Activated naive CD4-positive, alpha-beta T cell treated with anti-CD3 and anti-CD28 coated beads for 36 hours (primary cell): ENCODE measurements at regions not wholly inside any gene's neighbourhood (a gene's known extent, or its start where the extent isn't known, plus 50 kb on each side); places are given as distances from the start of the nearest gene placed in this dataset.

Experiments used
- CTCF ChIA-PET: fragments of 350-600 bp; sonication (Branson Sonifier 250); formaldehyde crosslinking; loops from one replicate; lab custom pipeline; 2021; ENCODE audit warnings: antibody characterized with exemption; lab: Charles Lee
- DNase-seq: peaks from one replicate; pipeline ENCODE4 v3.0.0-alpha.2; 2020
- H3K27ac Mint-ChIP-seq: one replicate; pipeline ENCODE4 v1.8.0; 2021; ENCODE audit warnings: mild to moderate bottlenecking, mixed read lengths
- H3K27me3 Mint-ChIP-seq: one replicate; pipeline ENCODE4 v1.8.0; 2021; ENCODE audit warnings: low read depth, mixed read lengths
- H3K36me3 Mint-ChIP-seq: one replicate; pipeline ENCODE4 v1.8.0; 2021; ENCODE audit warnings: low read depth, mixed read lengths
- H3K4me1 Mint-ChIP-seq: one replicate; pipeline ENCODE4 v1.8.0; 2021; ENCODE audit warnings: low read depth, mixed read lengths
- H3K4me3 Mint-ChIP-seq: one replicate; pipeline ENCODE4 v1.8.0; 2021; ENCODE audit warnings: mild to moderate bottlenecking, moderate library complexity, mixed read lengths
- H3K9me3 Mint-ChIP-seq: one replicate; pipeline ENCODE4 v1.8.0; 2021; ENCODE audit warnings: mixed read lengths
- intact Hi-C: fragments of 100-400 bp; cut with micrococcal nuclease; formaldehyde crosslinking; loops from one replicate; pipeline ENCODE4 v1.15.1; 2023

- Mint-ChIP-seq H3K27ac (no peak overlapping the region), H3K4me1 (no peaks in the 10 kb centered on the region), H3K9me3 (no peaks in the 10 kb centered on the region), H3K27me3 (peaks cover 2% of the 10 kb centered on the region), H3K4me3 (no peak overlapping the region), H3K36me3 (no peaks in the 10 kb centered on the region)
- intact Hi-C loops, result loop anchor here (10.0 kb wide), 1 partner anchor 1893 kb away; no protein-coding TSS in a partner anchor
- no peak for DNase-seq
- CTCF ChIA-PET, result no interaction called here
These were observed 209.9 kb downstream of the TMEM182 start for GRCh38 chr2:102971701-102972100.

GRCh38 chr2:102975996-102976975 is 214.5 kb downstream of the TMEM182 start:
- Mint-ChIP-seq H3K36me3 (no peaks in the 10 kb centered on the region), H3K4me1 (no peaks in the 10 kb centered on the region), H3K27ac (no peak overlapping the region), H3K27me3 (peaks cover 4% of the 10 kb centered on the region), H3K9me3 (no peaks in the 10 kb centered on the region), H3K4me3 (no peak overlapping the region)
- intact Hi-C loops, result loop anchor here (10.0 kb wide), 1 partner anchor 1889 kb away; no protein-coding TSS in a partner anchor
- CTCF ChIA-PET, result no interaction called here
- DNase-seq, result peak; percentile 26

GRCh38 chr2:102977426-102978090 is 215.7 kb downstream of the TMEM182 start:
- Mint-ChIP-seq H3K9me3 (no peaks in the 10 kb centered on the region), H3K27me3 (peaks cover 4% of the 10 kb centered on the region), H3K4me3 (no peak overlapping the region), H3K27ac (no peak overlapping the region), H3K36me3 (no peaks in the 10 kb centered on the region), H3K4me1 (no peaks in the 10 kb centered on the region)
- DNase-seq, result no peak
- CTCF ChIA-PET, result no interaction called here
- intact Hi-C loops, result loop anchor here (10.0 kb wide), 1 partner anchor 1887 kb away; no protein-coding TSS in a partner anchor

- H3K9me3 Mint-ChIP-seq, result no peaks in the 10 kb centered on the region
- H3K27me3 Mint-ChIP-seq, result peaks cover 4% of the 10 kb centered on the region
- no peak overlapping the region for H3K27ac Mint-ChIP-seq
- intact Hi-C loops, result loop anchor here (10.0 kb wide), 1 partner anchor 1887 kb away; no protein-coding TSS in a partner anchor
- H3K36me3 Mint-ChIP-seq, result no peaks in the 10 kb centered on the region
- CTCF ChIA-PET, result no interaction called here
- no peak for DNase-seq
- H3K4me1 Mint-ChIP-seq, result no peaks in the 10 kb centered on the region
- no peak overlapping the region for H3K4me3 Mint-ChIP-seq
These were observed 216.3 kb downstream of the TMEM182 start for GRCh38 chr2:102978091-102978490.

GRCh38 chr2:102979429-102979828 is 217.6 kb downstream of the TMEM182 start:
- H3K4me1 Mint-ChIP-seq, result no peaks in the 10 kb centered on the region
- H3K27me3 Mint-ChIP-seq, result peaks cover 4% of the 10 kb centered on the region
- H3K4me3 Mint-ChIP-seq, result no peak overlapping the region
- DNase-seq, result no peak
- CTCF ChIA-PET, result no interaction called here
- no peak overlapping the region for H3K27ac Mint-ChIP-seq
- no peaks in the 10 kb centered on the region for H3K36me3 Mint-ChIP-seq
- intact Hi-C loops, result loop anchor here (10.0 kb wide), 1 partner anchor 1885 kb away; no protein-coding TSS in a partner anchor
- no peaks in the 10 kb centered on the region for H3K9me3 Mint-ChIP-seq

- no peaks in the 10 kb centered on the region for H3K36me3 Mint-ChIP-seq
- intact Hi-C loops, result no loop called here
- H3K4me1 Mint-ChIP-seq, result no peaks in the 10 kb centered on the region
- H3K9me3 Mint-ChIP-seq, result no peaks in the 10 kb centered on the region
- no peak overlapping the region for H3K27ac Mint-ChIP-seq
- H3K4me3 Mint-ChIP-seq, result no peak overlapping the region
- no peak for DNase-seq
- peaks cover 8% of the 10 kb centered on the region for H3K27me3 Mint-ChIP-seq
- CTCF ChIA-PET, result no interaction called here
These were observed 222.0 kb downstream of the TMEM182 start for GRCh38 chr2:102983786-102984185.

- no peak for DNase-seq
- CTCF ChIA-PET, result no interaction called here
- Mint-ChIP-seq H3K4me1 (no peaks in the 10 kb centered on the region), H3K4me3 (no peak overlapping the region), H3K27me3 (peaks cover 8% of the 10 kb centered on the region), H3K27ac (no peak overlapping the region), H3K9me3 (no peaks in the 10 kb centered on the region), H3K36me3 (no peaks in the 10 kb centered on the region)
- intact Hi-C loops, result no loop called here
These were observed 225.1 kb downstream of the TMEM182 start for GRCh38 chr2:102986826-102987490.

- Mint-ChIP-seq H3K27me3 (peaks cover 6% of the 10 kb centered on the region), H3K36me3 (no peaks in the 10 kb centered on the region), H3K4me1 (no peaks in the 10 kb centered on the region), H3K27ac (no peak overlapping the region), H3K9me3 (no peaks in the 10 kb centered on the region), H3K4me3 (no peak overlapping the region)
- CTCF ChIA-PET, result no interaction called here
- intact Hi-C loops, result no loop called here
- no peak for DNase-seq
These were observed 230.8 kb downstream of the TMEM182 start for GRCh38 chr2:102992607-102993006.

GRCh38 chr2:102999958-103000357 is 238.1 kb downstream of the TMEM182 start:
- no peak overlapping the region for H3K4me3 Mint-ChIP-seq
- H3K9me3 Mint-ChIP-seq, result no peaks in the 10 kb centered on the region
- H3K27me3 Mint-ChIP-seq, result peaks cover 3% of the 10 kb centered on the region
- intact Hi-C loops, result no loop called here
- no peak for DNase-seq
- H3K4me1 Mint-ChIP-seq, result no peaks in the 10 kb centered on the region
- CTCF ChIA-PET, result no interaction called here
- no peaks in the 10 kb centered on the region for H3K36me3 Mint-ChIP-seq
- H3K27ac Mint-ChIP-seq, result no peak overlapping the region

GRCh38 chr2:103002954-103003353 is 241.1 kb downstream of the TMEM182 start:
- Mint-ChIP-seq H3K4me1 (no peaks in the 10 kb centered on the region), H3K9me3 (no peaks in the 10 kb centered on the region), H3K27me3 (peaks cover under 1% of the 10 kb centered on the region), H3K4me3 (no peak overlapping the region), H3K36me3 (no peaks in the 10 kb centered on the region), H3K27ac (no peak overlapping the region)
- CTCF ChIA-PET, result no interaction called here
- intact Hi-C loops, result no loop called here
- DNase-seq, result no peak

- CTCF ChIA-PET, result no interaction called here
- intact Hi-C loops, result no loop called here
- no peak for DNase-seq
- Mint-ChIP-seq H3K27me3 (no peaks in the 10 kb centered on the region), H3K9me3 (no peaks in the 10 kb centered on the region), H3K27ac (no peak overlapping the region), H3K36me3 (no peaks in the 10 kb centered on the region), H3K4me1 (no peaks in the 10 kb centered on the region), H3K4me3 (no peak overlapping the region)
These were observed 242.0 kb downstream of the TMEM182 start for GRCh38 chr2:103003750-103004260.

GRCh38 chr2:103004426-103004942 is 242.7 kb downstream of the TMEM182 start:
- no peaks in the 10 kb centered on the region for H3K9me3 Mint-ChIP-seq
- H3K36me3 Mint-ChIP-seq, result no peaks in the 10 kb centered on the region
- intact Hi-C loops, result no loop called here
- H3K27me3 Mint-ChIP-seq, result no peaks in the 10 kb centered on the region
- no peak overlapping the region for H3K27ac Mint-ChIP-seq
- CTCF ChIA-PET, result no interaction called here
- no peaks in the 10 kb centered on the region for H3K4me1 Mint-ChIP-seq
- no peak for DNase-seq
- no peak overlapping the region for H3K4me3 Mint-ChIP-seq
